Ectodermal cell (in vitro differentiated cells): ENCODE measurements at regions not wholly inside any gene's neighbourhood (a gene's known extent, or its start where the extent isn't known, plus 50 kb on each side); places are given as distances from the start of the nearest gene placed in this dataset.
"Not testable (repeated sequence)": the region's sequence is repeated elsewhere in the genome, so short reads cannot be mapped to it uniquely, and the experiment has no call there.

Experiments used
- H3K27ac ChIP-seq: 2 replicates; pipeline ENCODE4 v1.7.0; 2013; ENCODE audit warnings: mild to moderate bottlenecking, low read depth, low read length; ENCODE audit not compliant: insufficient read depth, poor library complexity, severe bottlenecking
- H3K27me3 ChIP-seq: 2 replicates; pipeline ENCODE4 v1.7.0; 2013; ENCODE audit warnings: mild to moderate bottlenecking, low read length; ENCODE audit not compliant: insufficient read depth, control insufficient read depth, poor library complexity, severe bottlenecking
- H3K36me3 ChIP-seq: one replicate; pipeline ENCODE4 v1.7.0; 2013; ENCODE audit warnings: low read length; ENCODE audit not compliant: control insufficient read depth, insufficient read depth
- H3K4me1 ChIP-seq: one replicate; pipeline ENCODE4 v1.7.0; 2013; ENCODE audit warnings: low read length; ENCODE audit not compliant: control insufficient read depth, insufficient read depth
- H3K4me3 ChIP-seq: 2 replicates; pipeline ENCODE4 v1.7.0; 2013; ENCODE audit warnings: low read depth, low read length, control low read depth; ENCODE audit not compliant: insufficient read depth
- H3K9me3 ChIP-seq: 2 replicates; pipeline ENCODE4 v1.7.0; 2013; ENCODE audit warnings: mild to moderate bottlenecking, low read length, moderate library complexity; ENCODE audit not compliant: control insufficient read depth
- WGBS, 2 experiments: methylation state at CpG; one replicate each; pipeline ENCODE4 v1.1.7; 2013; ENCODE audit warnings: missing lambda C conversion rate in 2 of 2; 5-methylcytosine and 5-hydroxymethylcytosine counted together

GRCh38 chr1:143728802-143729448 is 242.9 kb downstream of the FAM72C start:
- H3K27me3 ChIP-seq, H3K4me1 ChIP-seq, H3K36me3 ChIP-seq, H3K4me3 ChIP-seq, H3K9me3 ChIP-seq, H3K27ac ChIP-seq: not testable (repeated sequence)
- 6 to 7% methylated on average over 5 to 6 of the region's 31 CpGs for WGBS, 2 experiments

- Histone ChIP-seq H3K27me3 (no peaks in the 10 kb centered on the region), H3K36me3 (no peaks in the 10 kb centered on the region), H3K9me3 (no peaks in the 10 kb centered on the region), H3K27ac (no peak overlapping the region), H3K4me3 (no peak overlapping the region), H3K4me1 (no peaks in the 10 kb centered on the region)
- WGBS, 2 experiments: 100% methylated on average over 1 of the region's 1 CpG
Observed at GRCh38 chr1:143727263-143727662, 244.5 kb downstream of the FAM72C start.

GRCh38 chr1:143721024-143721373 is 250.8 kb downstream of the FAM72C start:
- Histone ChIP-seq H3K27ac (no peak overlapping the region), H3K4me3 (no peak overlapping the region), H3K4me1 (no peaks in the 10 kb centered on the region), H3K27me3 (peaks cover 9% of the 10 kb centered on the region), H3K9me3 (no peaks in the 10 kb centered on the region), H3K36me3 (no peaks in the 10 kb centered on the region)
- WGBS, 2 experiments: 64 to 73% methylated on average over 7 of the region's 7 CpGs

- H3K4me3 ChIP-seq: no peak overlapping the region
- WGBS, 2 experiments: 58 to 61% methylated on average over 24 of the region's 24 CpGs
Observed at GRCh38 chr1:143720087-143721023, 251.4 kb downstream of the FAM72C start.

GRCh38 chr1:143718524-143718923 is 253.3 kb downstream of the FAM72C start:
- peaks cover 9% of the 10 kb centered on the region for H3K27me3 ChIP-seq
- no peaks in the 10 kb centered on the region for H3K4me1 ChIP-seq
- H3K36me3 ChIP-seq: no peaks in the 10 kb centered on the region
- WGBS, 2 experiments: 86 to 90% methylated on average over 1 to 2 of the region's 2 CpGs
- no peak overlapping the region for H3K4me3 ChIP-seq
- H3K27ac ChIP-seq: no peak overlapping the region
- no peaks in the 10 kb centered on the region for H3K9me3 ChIP-seq

More at GRCh38 chr1:143720087-143721023, 251.4 kb downstream of the FAM72C start:
- Histone ChIP-seq H3K4me1 (no peaks in the 10 kb centered on the region), H3K9me3 (no peaks in the 10 kb centered on the region), H3K36me3 (no peaks in the 10 kb centered on the region), H3K27ac (no peak overlapping the region), H3K27me3 (peaks cover 9% of the 10 kb centered on the region)

- Histone ChIP-seq H3K4me3 (no peak overlapping the region), H3K4me1 (no peaks in the 10 kb centered on the region), H3K27me3 (peaks cover 9% of the 10 kb centered on the region), H3K9me3 (no peaks in the 10 kb centered on the region), H3K27ac (no peak overlapping the region), H3K36me3 (no peaks in the 10 kb centered on the region)
- WGBS, 2 experiments: 92 to 93% methylated on average over 16 of the region's 16 CpGs
Observed at GRCh38 chr1:143718021-143718420, 253.8 kb downstream of the FAM72C start.

GRCh38 chr1:143717434-143717833 is 254.4 kb downstream of the FAM72C start:
- H3K27me3 ChIP-seq: peaks cover 9% of the 10 kb centered on the region
- H3K4me1 ChIP-seq: no peaks in the 10 kb centered on the region
- H3K36me3 ChIP-seq: no peaks in the 10 kb centered on the region
- no peak overlapping the region for H3K4me3 ChIP-seq
- 94 to 95% methylated on average over 21 of the region's 21 CpGs for WGBS, 2 experiments
- H3K27ac ChIP-seq: no peak overlapping the region
- H3K9me3 ChIP-seq: no peaks in the 10 kb centered on the region

GRCh38 chr1:143714913-143715312 is 256.9 kb downstream of the FAM72C start:
- H3K36me3 ChIP-seq, H3K27me3 ChIP-seq, H3K27ac ChIP-seq, H3K4me3 ChIP-seq, H3K9me3 ChIP-seq, H3K4me1 ChIP-seq: not testable (repeated sequence)
- 79 to 88% methylated on average over 4 of the region's 4 CpGs for WGBS, 2 experiments

- not testable (repeated sequence) for H3K9me3 ChIP-seq, H3K4me3 ChIP-seq, H3K4me1 ChIP-seq, H3K36me3 ChIP-seq, H3K27ac ChIP-seq, H3K27me3 ChIP-seq
- 73 to 75% methylated on average over 8 to 9 of the region's 10 CpGs for WGBS, 2 experiments
Observed at GRCh38 chr1:143709606-143710259, 262.1 kb downstream of the FAM72C start.

GRCh38 chr1:143702739-143703138 is 269.0 kb downstream of the FAM72C start:
- WGBS, 2 experiments: 90 to 97% methylated on average over 9 to 20 of the region's 27 CpGs
- not testable (repeated sequence) for H3K9me3 ChIP-seq, H3K4me3 ChIP-seq, H3K27ac ChIP-seq, H3K36me3 ChIP-seq, H3K4me1 ChIP-seq
- H3K27me3 ChIP-seq: peaks cover 38% of the 10 kb centered on the region
